PC-9 (cell line): ENCODE measurements at regions not wholly inside any gene's neighbourhood (a gene's known extent, or its start where the extent isn't known, plus 50 kb on each side); places are given as distances from the start of the nearest gene placed in this dataset.
A peak's percentile ranks its signal among the peaks of the same experiment; 100 is the strongest.

Experiments
- BruUV-seq: library from RNA; stranded (reverse); fragments of 400-500 nt; replicated peaks from 2 replicates; lab custom pipeline; 2021; lab: Mats Ljungman, UMichigan
- CTCF ChIA-PET: fragments of 300-600 bp; sonication (Branson Sonifier 250); formaldehyde crosslinking; loops from one replicate; lab custom pipeline; 2022; ENCODE audit warnings: antibody characterized with exemption; lab: Charles Lee
- POLR2A ChIA-PET: fragments of 300-600 bp; sonication (Branson Sonifier 250); formaldehyde crosslinking; loops from one replicate; lab custom pipeline; 2022; ENCODE audit warnings: antibody characterized with exemption; ENCODE audit not compliant: unreplicated experiment; lab: Charles Lee
- DNase-seq, 2 experiments: peaks; one replicate each; pipeline versions ENCODE4 v3.0.0 to v3.0.0-alpha.2; 2015 to 2022; ENCODE audit warnings: mixed read lengths in 1 of 2
- H2AFZ ChIP-seq: fragments of 200-600 bp; sonication (generic); 2 replicates; pipeline ENCODE4 v1.8.1; 2017; ENCODE audit warnings: antibody characterized with exemption
- H3F3A ChIP-seq: fragments of 200-600 bp; sonication (generic); 2 replicates; pipeline ENCODE4 v1.8.1; 2017; ENCODE audit warnings: antibody characterized with exemption, mild to moderate bottlenecking, low read depth; ENCODE audit not compliant: insufficient read depth
- H3K27ac ChIP-seq: fragments of 200-600 bp; sonication (generic); 2 replicates; pipeline ENCODE4 v1.6.1; 2016; ENCODE audit warnings: mixed run types
- H3K27me3 ChIP-seq: fragments of 200-600 bp; sonication (generic); 2 replicates; pipeline ENCODE4 v1.6.1; 2016; ENCODE audit warnings: low read depth, mixed run types; ENCODE audit not compliant: insufficient read depth
- H3K36me3 ChIP-seq: fragments of 200-600 bp; sonication (generic); 2 replicates; pipeline ENCODE4 v1.6.1; 2016; ENCODE audit warnings: low read depth, mixed run types
- H3K4me1 ChIP-seq: fragments of 200-600 bp; sonication (generic); replicated peaks from 2 replicates; pipeline ENCODE4 v1.6.1; 2016; ENCODE audit warnings: mixed run types; ENCODE audit not compliant: insufficient read depth
- H3K4me2 ChIP-seq: fragments of 200-600 bp; sonication (generic); 2 replicates; pipeline ENCODE4 v1.6.1; 2017; ENCODE audit warnings: mixed run types
- H3K4me3 ChIP-seq: fragments of 200-600 bp; sonication (generic); 2 replicates; pipeline ENCODE4 v1.6.1; 2016; ENCODE audit warnings: mixed run types
- H3K79me2 ChIP-seq: fragments of 200-600 bp; sonication (generic); 2 replicates; pipeline ENCODE4 v1.6.1; 2017; ENCODE audit warnings: low read depth, mixed run types
- H3K9me2 ChIP-seq: fragments of 200-600 bp; sonication (generic); 2 replicates; pipeline ENCODE4 v1.8.1; 2017; ENCODE audit warnings: mild to moderate bottlenecking; ENCODE audit not compliant: insufficient read depth
- H3K9me3 ChIP-seq: fragments of 200-600 bp; sonication (generic); 2 replicates; pipeline ENCODE4 v1.8.1; 2016; ENCODE audit warnings: low read depth; ENCODE audit not compliant: insufficient read depth
- H4K20me1 ChIP-seq: fragments of 200-600 bp; sonication (generic); 2 replicates; pipeline ENCODE4 v1.8.1; 2017; ENCODE audit not compliant: insufficient read depth
- CTCF ChIP-seq: fragments of 200-600 bp; sonication (generic); conservative IDR thresholded peaks from 2 replicates; pipeline ENCODE4 v1.6.1; 2017; ENCODE audit warnings: mixed run types, antibody characterized with exemption, mild to moderate bottlenecking, moderate library complexity
- EZH2 ChIP-seq: fragments of 200-600 bp; sonication (generic); IDR thresholded peaks from 2 replicates; pipeline ENCODE4 v1.8.0; 2017; ENCODE audit warnings: antibody characterized with exemption, low read depth
- intact Hi-C: fragments of 100-400 bp; cut with micrococcal nuclease; formaldehyde crosslinking; loops from one replicate; pipeline ENCODE4 v1.10.0; 2022; ENCODE audit not compliant: unreplicated experiment

- Histone ChIP-seq H3K4me2 (no peak overlapping the region), H3K27me3 (no peaks in the 10 kb centered on the region), H3K9me2 (no peaks in the 10 kb centered on the region; the same call in 1 of the 2 replicates), H3K27ac (no peak overlapping the region), H3F3A (no peaks in the 10 kb centered on the region), H3K79me2 (no peaks in the 10 kb centered on the region), H2AFZ (no peak overlapping the region), H3K36me3 (no peaks in the 10 kb centered on the region), H3K4me3 (no peak overlapping the region), H3K4me1 (no peaks in the 10 kb centered on the region), H3K9me3 (no peaks in the 10 kb centered on the region), H4K20me1 (no peaks in the 10 kb centered on the region)
- TF ChIP-seq EZH2, result no peak
- TF ChIP-seq CTCF, result no peak
- no peak for DNase-seq
- POLR2A ChIA-PET, result interaction anchor here (0.6 kb wide), 1 partner anchor 14 kb away, joined by 3 read pairs; no protein-coding TSS in a partner anchor
- CTCF ChIA-PET, result interaction anchor here (0.7 kb wide), 1 partner anchor 1712 kb away, joined by 3 read pairs; no protein-coding TSS in a partner anchor
- intact Hi-C loops, result no loop called here
- no TSS peak for BruUV-seq
Observed at GRCh38 chr7:11239316-11239715, 265.6 kb downstream of the PHF14 start.

- no peaks in the 10 kb centered on the region for H3K79me2 ChIP-seq
- no peaks in the 10 kb centered on the region for H4K20me1 ChIP-seq
- intact Hi-C loops, result no loop called here
- H3K4me3 ChIP-seq, result no peak overlapping the region
- BruUV-seq, result no TSS peak
- 0 out of 2 replicates have a peak overlapping the region, but pooled peaks have one; percentile 2 for H2AFZ ChIP-seq
- DNase-seq, result no peak
- no peaks in the 10 kb centered on the region; the same call in 1 of the 2 replicates for H3K9me2 ChIP-seq
- ChIA-PET CTCF (no interaction called here), POLR2A (no interaction called here)
- no peaks in the 10 kb centered on the region for H3K27me3 ChIP-seq
- no peaks in the 10 kb centered on the region for H3K9me3 ChIP-seq
- no peaks in the 10 kb centered on the region for H3F3A ChIP-seq
- no peaks in the 10 kb centered on the region for H3K36me3 ChIP-seq
- H3K27ac ChIP-seq, result no peak overlapping the region
- no peak overlapping the region for H3K4me2 ChIP-seq
- TF ChIP-seq EZH2, result no peak
- TF ChIP-seq CTCF, result no peak
- H3K4me1 ChIP-seq, result no peaks in the 10 kb centered on the region
Observed at GRCh38 chr7:11243739-11244138, 270.1 kb downstream of the PHF14 start.

DNA sequence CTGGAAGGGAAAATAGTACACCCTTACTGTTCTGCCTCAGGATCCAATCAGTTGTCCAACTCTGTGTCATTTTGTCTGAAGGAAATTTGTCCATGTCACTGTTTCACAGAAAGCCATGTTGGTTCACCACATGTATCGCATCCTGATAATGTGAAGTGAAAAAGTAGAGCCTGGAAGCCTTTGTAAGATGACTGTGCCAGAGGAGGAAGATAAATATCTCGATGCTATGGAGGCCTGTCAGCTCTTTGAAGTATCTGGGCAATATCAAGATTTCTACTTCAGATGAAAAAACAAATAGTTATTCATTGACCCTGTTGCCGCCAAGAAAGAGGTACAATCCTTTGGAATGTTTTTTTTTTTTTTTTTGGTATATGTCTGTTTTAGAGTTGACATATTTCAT is 270.5 kb downstream of the PHF14 start:
- Histone ChIP-seq H4K20me1 (no peaks in the 10 kb centered on the region), H3K4me2 (no peak overlapping the region), H3K27ac (no peak overlapping the region), H3K79me2 (no peaks in the 10 kb centered on the region), H3K9me3 (no peaks in the 10 kb centered on the region), H3K4me1 (no peaks in the 10 kb centered on the region), H3K9me2 (no peaks in the 10 kb centered on the region; the same call in 1 of the 2 replicates), H3K27me3 (no peaks in the 10 kb centered on the region), H3K4me3 (no peak overlapping the region), H2AFZ (no peak overlapping the region), H3K36me3 (no peaks in the 10 kb centered on the region), H3F3A (no peaks in the 10 kb centered on the region)
- ChIA-PET POLR2A (interaction anchor here (0.7 kb wide), 1 partner anchor 20 kb away, joined by 3 read pairs; no protein-coding TSS in a partner anchor), CTCF (no interaction called here)
- BruUV-seq, result no TSS peak
- no peak for DNase-seq
- intact Hi-C loops, result no loop called here
- no peak for TF ChIP-seq CTCF
- no peak for TF ChIP-seq EZH2
